HL-60 (cell line): ENCODE measurements at regions not wholly inside any gene's neighbourhood (a gene's known extent, or its start where the extent isn't known, plus 50 kb on each side); places are given as distances from the start of the nearest gene placed in this dataset.

ENCODE experiments used
- GABPA ChIP-seq: IDR thresholded peaks from 2 replicates; pipeline ENCODE4 v1.6.1; 2012; ENCODE audit warnings: low read depth
- POLR2AphosphoS5 ChIP-seq: IDR thresholded peaks from 2 replicates; pipeline ENCODE4 v1.6.1; 2012; ENCODE audit warnings: low read depth
- SPI1 ChIP-seq: IDR thresholded peaks from 2 replicates; pipeline ENCODE4 v1.6.1; 2012; ENCODE audit warnings: low read depth, mild to moderate bottlenecking, borderline replicate concordance
- TF ChIP-seq, protein P1 (sequence below): IDR thresholded peaks from one replicate; pipeline ENCODE4 v1.5.1; 2011; ENCODE audit warnings: low read length, control low read depth, inconsistent platforms; ENCODE audit not compliant: insufficient read depth
- TF ChIP-seq, protein P2 (sequence below): IDR thresholded peaks from 2 replicates; pipeline ENCODE4 v1.6.1; 2012; ENCODE audit warnings: low read depth; ENCODE audit not compliant: insufficient replicate concordance

- TF ChIP-seq, protein P1, sequence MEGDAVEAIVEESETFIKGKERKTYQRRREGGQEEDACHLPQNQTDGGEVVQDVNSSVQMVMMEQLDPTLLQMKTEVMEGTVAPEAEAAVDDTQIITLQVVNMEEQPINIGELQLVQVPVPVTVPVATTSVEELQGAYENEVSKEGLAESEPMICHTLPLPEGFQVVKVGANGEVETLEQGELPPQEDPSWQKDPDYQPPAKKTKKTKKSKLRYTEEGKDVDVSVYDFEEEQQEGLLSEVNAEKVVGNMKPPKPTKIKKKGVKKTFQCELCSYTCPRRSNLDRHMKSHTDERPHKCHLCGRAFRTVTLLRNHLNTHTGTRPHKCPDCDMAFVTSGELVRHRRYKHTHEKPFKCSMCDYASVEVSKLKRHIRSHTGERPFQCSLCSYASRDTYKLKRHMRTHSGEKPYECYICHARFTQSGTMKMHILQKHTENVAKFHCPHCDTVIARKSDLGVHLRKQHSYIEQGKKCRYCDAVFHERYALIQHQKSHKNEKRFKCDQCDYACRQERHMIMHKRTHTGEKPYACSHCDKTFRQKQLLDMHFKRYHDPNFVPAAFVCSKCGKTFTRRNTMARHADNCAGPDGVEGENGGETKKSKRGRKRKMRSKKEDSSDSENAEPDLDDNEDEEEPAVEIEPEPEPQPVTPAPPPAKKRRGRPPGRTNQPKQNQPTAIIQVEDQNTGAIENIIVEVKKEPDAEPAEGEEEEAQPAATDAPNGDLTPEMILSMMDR: no peak
- TF ChIP-seq, protein P2, sequence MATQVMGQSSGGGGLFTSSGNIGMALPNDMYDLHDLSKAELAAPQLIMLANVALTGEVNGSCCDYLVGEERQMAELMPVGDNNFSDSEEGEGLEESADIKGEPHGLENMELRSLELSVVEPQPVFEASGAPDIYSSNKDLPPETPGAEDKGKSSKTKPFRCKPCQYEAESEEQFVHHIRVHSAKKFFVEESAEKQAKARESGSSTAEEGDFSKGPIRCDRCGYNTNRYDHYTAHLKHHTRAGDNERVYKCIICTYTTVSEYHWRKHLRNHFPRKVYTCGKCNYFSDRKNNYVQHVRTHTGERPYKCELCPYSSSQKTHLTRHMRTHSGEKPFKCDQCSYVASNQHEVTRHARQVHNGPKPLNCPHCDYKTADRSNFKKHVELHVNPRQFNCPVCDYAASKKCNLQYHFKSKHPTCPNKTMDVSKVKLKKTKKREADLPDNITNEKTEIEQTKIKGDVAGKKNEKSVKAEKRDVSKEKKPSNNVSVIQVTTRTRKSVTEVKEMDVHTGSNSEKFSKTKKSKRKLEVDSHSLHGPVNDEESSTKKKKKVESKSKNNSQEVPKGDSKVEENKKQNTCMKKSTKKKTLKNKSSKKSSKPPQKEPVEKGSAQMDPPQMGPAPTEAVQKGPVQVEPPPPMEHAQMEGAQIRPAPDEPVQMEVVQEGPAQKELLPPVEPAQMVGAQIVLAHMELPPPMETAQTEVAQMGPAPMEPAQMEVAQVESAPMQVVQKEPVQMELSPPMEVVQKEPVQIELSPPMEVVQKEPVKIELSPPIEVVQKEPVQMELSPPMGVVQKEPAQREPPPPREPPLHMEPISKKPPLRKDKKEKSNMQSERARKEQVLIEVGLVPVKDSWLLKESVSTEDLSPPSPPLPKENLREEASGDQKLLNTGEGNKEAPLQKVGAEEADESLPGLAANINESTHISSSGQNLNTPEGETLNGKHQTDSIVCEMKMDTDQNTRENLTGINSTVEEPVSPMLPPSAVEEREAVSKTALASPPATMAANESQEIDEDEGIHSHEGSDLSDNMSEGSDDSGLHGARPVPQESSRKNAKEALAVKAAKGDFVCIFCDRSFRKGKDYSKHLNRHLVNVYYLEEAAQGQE: no peak
- TF ChIP-seq GABPA: no peak
- no peak for TF ChIP-seq POLR2AphosphoS5
- TF ChIP-seq SPI1: no peak
Observed at GRCh38 chr2:17231394-17231965, 286.8 kb downstream of the RAD51AP2 start.
